ENCODE measurements at regions not wholly inside any gene's neighbourhood (a gene's known extent, or its start where the extent isn't known, plus 50 kb on each side); places are given as distances from the start of the nearest gene placed in this dataset.

GRCh38 chr6:164570801-164571200 lies 738.6 kb downstream of the C6orf118 start:
- no peaks in the 10 kb centered on the region for H3K27me3 ChIP-seq (ENCODE audit: control insufficient read depth, insufficient read depth, low read length)
- TF ChIP-seq, protein P1, sequence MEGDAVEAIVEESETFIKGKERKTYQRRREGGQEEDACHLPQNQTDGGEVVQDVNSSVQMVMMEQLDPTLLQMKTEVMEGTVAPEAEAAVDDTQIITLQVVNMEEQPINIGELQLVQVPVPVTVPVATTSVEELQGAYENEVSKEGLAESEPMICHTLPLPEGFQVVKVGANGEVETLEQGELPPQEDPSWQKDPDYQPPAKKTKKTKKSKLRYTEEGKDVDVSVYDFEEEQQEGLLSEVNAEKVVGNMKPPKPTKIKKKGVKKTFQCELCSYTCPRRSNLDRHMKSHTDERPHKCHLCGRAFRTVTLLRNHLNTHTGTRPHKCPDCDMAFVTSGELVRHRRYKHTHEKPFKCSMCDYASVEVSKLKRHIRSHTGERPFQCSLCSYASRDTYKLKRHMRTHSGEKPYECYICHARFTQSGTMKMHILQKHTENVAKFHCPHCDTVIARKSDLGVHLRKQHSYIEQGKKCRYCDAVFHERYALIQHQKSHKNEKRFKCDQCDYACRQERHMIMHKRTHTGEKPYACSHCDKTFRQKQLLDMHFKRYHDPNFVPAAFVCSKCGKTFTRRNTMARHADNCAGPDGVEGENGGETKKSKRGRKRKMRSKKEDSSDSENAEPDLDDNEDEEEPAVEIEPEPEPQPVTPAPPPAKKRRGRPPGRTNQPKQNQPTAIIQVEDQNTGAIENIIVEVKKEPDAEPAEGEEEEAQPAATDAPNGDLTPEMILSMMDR (IDR thresholded peaks at IDR 0.05; ENCODE audit: insufficient read depth, low read length, poor library complexity, severe bottlenecking), result no peak
- H3K4me3 ChIP-seq (ENCODE audit: low read depth, low read length), result no peak overlapping the region
- DNase-seq (ENCODE audit: low read depth), result no peak
- no peaks in the 10 kb centered on the region for H3K36me3 ChIP-seq (ENCODE audit: control insufficient read depth, insufficient read depth, low read length)

GRCh38 chr6:164569509-164569908 lies 739.9 kb downstream of the C6orf118 start:
- DNase-seq (ENCODE audit: low read depth), result no peak
- H3K36me3 ChIP-seq (ENCODE audit: control insufficient read depth, insufficient read depth, low read length), result no peaks in the 10 kb centered on the region
- TF ChIP-seq, protein P1 (IDR thresholded peaks at IDR 0.05; ENCODE audit: insufficient read depth, low read length, poor library complexity, severe bottlenecking), result no peak
- H3K27me3 ChIP-seq (ENCODE audit: control insufficient read depth, insufficient read depth, low read length), result no peaks in the 10 kb centered on the region
- H3K4me3 ChIP-seq (ENCODE audit: low read depth, low read length), result no peak overlapping the region

DNA sequence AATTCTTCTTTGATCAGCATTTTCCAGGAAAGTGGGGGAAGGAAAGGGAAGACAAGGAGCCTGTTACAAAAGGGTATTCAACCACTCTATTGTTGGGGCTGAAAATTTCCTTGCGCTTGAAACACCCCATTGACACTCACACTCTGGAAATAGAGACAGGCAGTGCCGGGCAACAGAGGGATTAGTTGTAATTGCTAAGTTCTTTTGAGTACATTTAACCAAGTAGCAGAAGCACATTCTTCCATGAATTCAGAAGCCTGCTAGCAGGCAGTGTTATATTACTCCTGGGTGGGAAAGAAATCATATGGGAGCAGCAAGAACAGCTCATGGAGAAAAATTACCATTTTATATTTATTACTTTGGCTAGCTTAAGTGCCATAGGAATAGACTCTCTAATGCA lies 745.5 kb downstream of the C6orf118 start:
- TF ChIP-seq, protein P1 (IDR thresholded peaks at IDR 0.05; ENCODE audit: insufficient read depth, low read length, poor library complexity, severe bottlenecking), result no peak
- H3K4me3 ChIP-seq (ENCODE audit: low read depth, low read length), result no peak overlapping the region
- DNase-seq (ENCODE audit: low read depth), result no peak
- H3K27me3 ChIP-seq (ENCODE audit: control insufficient read depth, insufficient read depth, low read length), result no peaks in the 10 kb centered on the region
- no peaks in the 10 kb centered on the region for H3K36me3 ChIP-seq (ENCODE audit: control insufficient read depth, insufficient read depth, low read length)

GRCh38 chr6:164561656-164562055 lies 747.7 kb downstream of the C6orf118 start:
- H3K27me3 ChIP-seq (ENCODE audit: control insufficient read depth, insufficient read depth, low read length), result no peaks in the 10 kb centered on the region
- H3K36me3 ChIP-seq (ENCODE audit: control insufficient read depth, insufficient read depth, low read length), result no peaks in the 10 kb centered on the region
- no peak overlapping the region for H3K4me3 ChIP-seq (ENCODE audit: low read depth, low read length)
- DNase-seq (ENCODE audit: low read depth), result no peak
- TF ChIP-seq, protein P1 (IDR thresholded peaks at IDR 0.05; ENCODE audit: insufficient read depth, low read length, poor library complexity, severe bottlenecking), result no peak

DNA sequence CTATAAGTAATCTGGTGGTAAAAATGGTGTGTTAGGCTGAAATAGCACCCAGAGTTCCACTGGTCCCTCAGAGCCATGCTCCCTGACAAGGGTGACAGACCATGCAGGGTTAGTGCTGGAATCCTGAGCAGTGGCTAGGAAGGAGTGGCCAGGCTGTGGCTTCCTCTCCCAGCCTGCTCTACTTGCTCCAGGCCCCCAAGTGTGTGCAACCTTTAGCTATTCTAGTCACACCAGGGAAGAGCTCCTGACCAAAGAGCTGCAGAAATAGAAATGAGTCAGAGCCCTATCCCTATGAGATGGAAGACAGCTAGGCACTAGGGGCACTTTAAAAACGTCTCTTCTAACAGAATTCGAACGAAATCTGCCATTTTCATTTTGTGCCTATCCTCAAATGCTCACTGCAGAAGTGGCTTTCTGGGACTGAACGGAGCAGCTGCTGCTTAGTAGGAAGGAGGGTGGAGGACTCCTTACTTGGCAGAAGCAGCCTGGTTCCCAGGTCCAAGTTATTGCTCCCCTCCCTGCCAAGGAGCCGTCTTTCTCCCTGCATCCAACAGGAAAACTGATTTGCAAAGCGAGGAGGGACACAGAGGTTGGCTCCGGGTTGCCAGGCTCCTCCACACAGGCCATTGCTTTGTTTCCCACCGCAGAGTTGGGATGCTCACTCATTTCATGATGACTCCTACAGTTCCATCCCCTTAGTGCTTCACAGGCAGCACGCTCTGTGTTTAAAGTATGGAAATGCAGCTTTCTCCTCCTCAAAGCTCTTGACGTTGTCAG lies 754.5 kb downstream of the C6orf118 start:
- Histone ChIP-seq H3K27me3 (ENCODE audit: control insufficient read depth, insufficient read depth, low read length) (no peaks in the 10 kb centered on the region), H3K36me3 (ENCODE audit: control insufficient read depth, insufficient read depth, low read length) (no peaks in the 10 kb centered on the region), H3K4me3 (ENCODE audit: low read depth, low read length) (no peak overlapping the region)
- TF ChIP-seq, protein P1 (IDR thresholded peaks at IDR 0.05; ENCODE audit: insufficient read depth, low read length, poor library complexity, severe bottlenecking), result no peak
- DNase-seq (ENCODE audit: low read depth), result no peak

- no peaks in the 10 kb centered on the region for H3K27me3 ChIP-seq (ENCODE audit: control insufficient read depth, insufficient read depth, low read length)
- no peak for DNase-seq (ENCODE audit: low read depth)
- H3K36me3 ChIP-seq (ENCODE audit: control insufficient read depth, insufficient read depth, low read length), result no peaks in the 10 kb centered on the region
- H3K4me3 ChIP-seq (ENCODE audit: low read depth, low read length), result no peak overlapping the region
- TF ChIP-seq, protein P1 (IDR thresholded peaks at IDR 0.05; ENCODE audit: insufficient read depth, low read length, poor library complexity, severe bottlenecking), result no peak
Observed at GRCh38 chr6:164554226-164554625, 755.2 kb downstream of the C6orf118 start.
